ENCODE measurements at regions not wholly inside any gene's neighbourhood (a gene's known extent, or its start where the extent isn't known, plus 50 kb on each side); places are given as distances from the start of the nearest gene placed in this dataset.
"Not testable (repeated sequence)": the region's sequence is repeated elsewhere in the genome, so short reads cannot be mapped to it uniquely, and the experiment has no call there.

- intact Hi-C loops (cut with DNase I) = no loop called here
- 62 to 63% methylated on average over 2 of the region's 2 CpGs for WGBS, 2 donors
Measured at GRCh38 chr7:131995324-131995723, 438.9 kb upstream of the PODXL start.

GRCh38 chr7:131981069-131981468 is 424.6 kb upstream of the PODXL start:
- ATAC-seq; H3K27ac ChIP-seq; H3K36me3 ChIP-seq (replicated peaks in 1 of 2; ENCODE audit: insufficient read depth in 1 of 2, low read depth in 2 of 2); DNase-seq; H3K27me3 ChIP-seq; H3K4me3 ChIP-seq; intact Hi-C loops (cut with DNase I); H3K4me1 ChIP-seq; H3K9me3 ChIP-seq: not testable (repeated sequence)

More at GRCh38 chr7:131995324-131995723, 438.9 kb upstream of the PODXL start:
- DNase-seq = no peak
- Histone ChIP-seq H3K4me3 (no peak overlapping the region), H3K27ac (no peak overlapping the region), H3K36me3 (replicated peaks in 1 of 2; ENCODE audit: insufficient read depth in 1 of 2, low read depth in 2 of 2) (no peaks in the 10 kb centered on the region), H3K9me3 (no peaks in the 10 kb centered on the region), H3K4me1 (no peaks in the 10 kb centered on the region), H3K27me3 (no peaks in the 10 kb centered on the region)
- no peak for TF ChIP-seq POLR2A (IDR thresholded peaks at IDR 0.05)
- TF ChIP-seq, protein P1, sequence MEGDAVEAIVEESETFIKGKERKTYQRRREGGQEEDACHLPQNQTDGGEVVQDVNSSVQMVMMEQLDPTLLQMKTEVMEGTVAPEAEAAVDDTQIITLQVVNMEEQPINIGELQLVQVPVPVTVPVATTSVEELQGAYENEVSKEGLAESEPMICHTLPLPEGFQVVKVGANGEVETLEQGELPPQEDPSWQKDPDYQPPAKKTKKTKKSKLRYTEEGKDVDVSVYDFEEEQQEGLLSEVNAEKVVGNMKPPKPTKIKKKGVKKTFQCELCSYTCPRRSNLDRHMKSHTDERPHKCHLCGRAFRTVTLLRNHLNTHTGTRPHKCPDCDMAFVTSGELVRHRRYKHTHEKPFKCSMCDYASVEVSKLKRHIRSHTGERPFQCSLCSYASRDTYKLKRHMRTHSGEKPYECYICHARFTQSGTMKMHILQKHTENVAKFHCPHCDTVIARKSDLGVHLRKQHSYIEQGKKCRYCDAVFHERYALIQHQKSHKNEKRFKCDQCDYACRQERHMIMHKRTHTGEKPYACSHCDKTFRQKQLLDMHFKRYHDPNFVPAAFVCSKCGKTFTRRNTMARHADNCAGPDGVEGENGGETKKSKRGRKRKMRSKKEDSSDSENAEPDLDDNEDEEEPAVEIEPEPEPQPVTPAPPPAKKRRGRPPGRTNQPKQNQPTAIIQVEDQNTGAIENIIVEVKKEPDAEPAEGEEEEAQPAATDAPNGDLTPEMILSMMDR (IDR thresholded peaks at IDR 0.05) = no peak
- no peak for ATAC-seq

DNA sequence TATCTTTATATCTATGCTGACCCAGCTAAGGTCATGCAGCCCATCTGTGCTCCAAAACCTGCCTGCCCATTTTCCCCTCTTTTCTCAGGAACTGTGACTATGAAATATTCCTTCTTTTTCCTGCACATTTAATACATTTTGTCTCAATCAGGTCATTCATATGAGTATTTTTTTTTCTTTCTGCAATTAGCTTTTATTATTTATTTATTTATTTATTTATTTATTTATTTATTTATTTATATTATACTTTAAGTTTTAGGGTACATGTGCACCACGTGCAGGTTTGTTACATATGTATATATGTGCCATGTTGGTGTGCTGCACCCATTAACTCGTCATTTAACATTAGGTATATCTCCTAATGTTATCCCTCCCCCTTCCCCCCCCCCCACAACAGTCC is 421.7 kb upstream of the PODXL start:
- H3K27me3 ChIP-seq; ATAC-seq; H3K4me1 ChIP-seq; H3K27ac ChIP-seq; H3K4me3 ChIP-seq; intact Hi-C loops (cut with DNase I); H3K36me3 ChIP-seq (replicated peaks in 1 of 2; ENCODE audit: insufficient read depth in 1 of 2, low read depth in 2 of 2); H3K9me3 ChIP-seq; DNase-seq: not testable (repeated sequence)
- 63 to 72% methylated on average over 2 of the region's 2 CpGs for WGBS, 2 donors

- H3K4me3 ChIP-seq = no peak overlapping the region
- 82 to 86% methylated on average over 3 of the region's 3 CpGs for WGBS, 2 donors
- H3K27ac ChIP-seq = no peak overlapping the region
- H3K4me1 ChIP-seq = no peaks in the 10 kb centered on the region
- no peaks in the 10 kb centered on the region for H3K9me3 ChIP-seq
- intact Hi-C loops (cut with DNase I) = no loop called here
- no peaks in the 10 kb centered on the region for H3K27me3 ChIP-seq
- H3K36me3 ChIP-seq (replicated peaks in 1 of 2; ENCODE audit: insufficient read depth in 1 of 2, low read depth in 2 of 2) = no peaks in the 10 kb centered on the region
- TF ChIP-seq, protein P1 (IDR thresholded peaks at IDR 0.05) = no peak
- no peak for TF ChIP-seq POLR2A (IDR thresholded peaks at IDR 0.05)
- no peak for DNase-seq
- ATAC-seq = no peak
Measured at GRCh38 chr7:131976411-131976810, 420.0 kb upstream of the PODXL start.

GRCh38 chr7:131974671-131975070 is 418.2 kb upstream of the PODXL start:
- TF ChIP-seq, protein P1 (IDR thresholded peaks at IDR 0.05) = no peak
- TF ChIP-seq POLR2A (IDR thresholded peaks at IDR 0.05) = no peak
- WGBS, 2 donors = 52 to 64% methylated on average over 2 of the region's 2 CpGs
- H3K36me3 ChIP-seq (replicated peaks in 1 of 2; ENCODE audit: insufficient read depth in 1 of 2, low read depth in 2 of 2) = no peaks in the 10 kb centered on the region
- no peaks in the 10 kb centered on the region for H3K27me3 ChIP-seq
- no peak overlapping the region for H3K27ac ChIP-seq
- DNase-seq (no peak), ATAC-seq (no peak)
- no peaks in the 10 kb centered on the region for H3K9me3 ChIP-seq
- intact Hi-C loops (cut with DNase I) = no loop called here
- no peak overlapping the region for H3K4me3 ChIP-seq
- no peaks in the 10 kb centered on the region for H3K4me1 ChIP-seq

DNA sequence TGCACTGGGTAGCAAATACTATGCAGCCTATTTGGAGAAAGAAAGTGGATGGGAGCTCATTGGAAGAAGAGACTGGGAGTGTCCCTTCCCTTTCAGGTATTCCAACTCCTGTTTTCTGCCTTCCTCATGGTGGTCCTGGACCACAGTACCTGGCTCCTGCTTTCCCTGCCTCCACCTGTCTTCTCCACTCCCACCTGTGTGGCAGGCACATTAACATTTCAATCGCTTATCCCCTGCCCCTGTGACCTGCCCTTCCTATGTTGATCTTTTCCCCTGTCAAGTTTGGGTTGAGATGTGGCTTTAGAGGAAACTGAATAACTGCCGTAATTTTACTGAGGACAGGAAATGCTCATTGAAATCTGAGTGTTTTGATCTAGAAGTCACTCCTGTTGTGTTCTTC is 415.8 kb upstream of the PODXL start:
- Histone ChIP-seq H3K9me3 (no peaks in the 10 kb centered on the region), H3K4me1 (no peaks in the 10 kb centered on the region), H3K27ac (no peak overlapping the region), H3K4me3 (no peak overlapping the region), H3K27me3 (no peaks in the 10 kb centered on the region), H3K36me3 (replicated peaks in 1 of 2; ENCODE audit: insufficient read depth in 1 of 2, low read depth in 2 of 2) (no peaks in the 10 kb centered on the region)
- DNase-seq (no peak), ATAC-seq (no peak)
- intact Hi-C loops (cut with DNase I) = no loop called here
- TF ChIP-seq, protein P1 (IDR thresholded peaks at IDR 0.05) = no peak
- TF ChIP-seq POLR2A (IDR thresholded peaks at IDR 0.05) = no peak
- 43 to 61% methylated on average over 2 of the region's 2 CpGs for WGBS, 2 donors

All from body of pancreas (tissue), 4 donors.